HEK293T (cell line): ENCODE measurements at regions not wholly inside any gene's neighbourhood (a gene's known extent, or its start where the extent isn't known, plus 50 kb on each side); places are given as distances from the start of the nearest gene placed in this dataset.
"Not testable (repeated sequence)": the region's sequence is repeated elsewhere in the genome, so short reads cannot be mapped to it uniquely, and the experiment has no call there.

Experiments
- ARNT ChIP-seq: fragments of 450-650 bp; IDR thresholded peaks from 2 replicates; pipeline ENCODE4 v1.6.1; 2017; ENCODE audit warnings: mild to moderate bottlenecking
- BHLHE40 ChIP-seq: fragments of 450-650 bp; IDR thresholded peaks from 2 replicates; pipeline ENCODE4 v1.6.1; 2016; ENCODE audit warnings: mild to moderate bottlenecking, moderate library complexity, borderline replicate concordance
- FOXK2 ChIP-seq: fragments of 450-650 bp; IDR thresholded peaks from 2 replicates; pipeline ENCODE4 v1.6.1; 2016; ENCODE audit warnings: mild to moderate bottlenecking
- FOXM1 ChIP-seq: fragments of 450-650 bp; IDR thresholded peaks from 2 replicates; pipeline ENCODE4 v1.6.1; 2017; ENCODE audit warnings: mild to moderate bottlenecking, borderline replicate concordance
- LEF1 ChIP-seq: fragments of 450-650 bp; IDR thresholded peaks from 2 replicates; pipeline ENCODE4 v1.6.1; 2017; ENCODE audit warnings: mild to moderate bottlenecking, borderline replicate concordance
- SP1 ChIP-seq: fragments of 450-650 bp; IDR thresholded peaks from 2 replicates; pipeline ENCODE4 v1.6.1; 2017
- SUZ12 ChIP-seq: fragments of 450-650 bp; IDR thresholded peaks from 2 replicates; pipeline ENCODE4 v1.6.1; 2016; ENCODE audit warnings: mild to moderate bottlenecking
- TF ChIP-seq, protein P1 (sequence below): fragments of 450-650 bp; IDR thresholded peaks from 2 replicates; pipeline ENCODE4 v1.6.1; 2016

DNA sequence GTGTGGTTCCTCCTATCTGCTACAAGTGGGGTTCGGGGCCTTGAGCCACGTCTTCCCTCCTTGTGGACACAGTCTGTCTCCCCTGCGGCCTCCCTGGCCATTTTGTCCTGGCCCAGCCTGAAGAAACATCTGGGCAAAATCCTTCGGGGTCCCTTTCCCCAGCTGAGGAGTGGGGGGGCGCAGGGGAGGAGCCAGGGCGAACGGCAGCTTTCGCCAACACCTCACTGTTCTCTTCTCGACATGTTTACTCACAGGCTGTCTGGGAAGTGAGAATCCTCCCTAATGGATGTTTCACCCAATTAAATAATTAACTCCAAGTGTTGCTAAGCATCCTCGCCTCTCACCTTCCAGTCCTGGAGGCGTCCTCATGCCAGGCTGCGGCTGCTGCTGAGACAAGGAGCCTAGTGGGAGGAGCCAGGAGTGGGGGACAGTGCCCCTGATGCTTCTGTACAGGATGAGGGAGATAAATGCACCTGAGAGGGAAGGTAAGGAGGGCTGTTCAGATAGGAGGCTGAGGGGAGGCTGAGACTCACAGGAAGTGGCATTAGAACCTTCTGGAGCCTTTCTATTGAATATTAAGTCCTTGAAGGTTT, 72.4 kb upstream of the PLGLB1 start:
- not testable (repeated sequence) for TF ChIP-seq FOXM1, SP1, FOXK2, ARNT, SUZ12, BHLHE40, LEF1
- TF ChIP-seq, protein P1, sequence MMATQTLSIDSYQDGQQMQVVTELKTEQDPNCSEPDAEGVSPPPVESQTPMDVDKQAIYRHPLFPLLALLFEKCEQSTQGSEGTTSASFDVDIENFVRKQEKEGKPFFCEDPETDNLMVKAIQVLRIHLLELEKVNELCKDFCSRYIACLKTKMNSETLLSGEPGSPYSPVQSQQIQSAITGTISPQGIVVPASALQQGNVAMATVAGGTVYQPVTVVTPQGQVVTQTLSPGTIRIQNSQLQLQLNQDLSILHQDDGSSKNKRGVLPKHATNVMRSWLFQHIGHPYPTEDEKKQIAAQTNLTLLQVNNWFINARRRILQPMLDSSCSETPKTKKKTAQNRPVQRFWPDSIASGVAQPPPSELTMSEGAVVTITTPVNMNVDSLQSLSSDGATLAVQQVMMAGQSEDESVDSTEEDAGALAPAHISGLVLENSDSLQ = not testable (repeated sequence)
